ENCODE measurements at regions not wholly inside any gene's neighbourhood (a gene's known extent, or its start where the extent isn't known, plus 50 kb on each side); places are given as distances from the start of the nearest gene placed in this dataset. TPM values are rescaled to one million over a fixed set of nuclear protein-coding genes. Genes with fewer than 3 reads are reported as not detected.

- H3K4me3 ChIP-seq (ENCODE audit: low read depth, low read length): no peak overlapping the region
- DNase-seq (ENCODE audit: low read depth): no peak
- no peak for TF ChIP-seq CTCF (IDR thresholded peaks at IDR 0.05; ENCODE audit: insufficient read depth, low read depth, low read length)
These were observed 51.5 kb upstream of the NXPH2 start for GRCh38 chr2:138831691-138832090.

- no peak for TF ChIP-seq CTCF (IDR thresholded peaks at IDR 0.05; ENCODE audit: insufficient read depth, low read depth, low read length)
These were observed 51.0 kb upstream of the NXPH2 start for GRCh38 chr2:138831154-138831553.

GRCh38 chr2:138830547-138830946, 50.4 kb upstream of the NXPH2 start:
- TF ChIP-seq CTCF (IDR thresholded peaks at IDR 0.05; ENCODE audit: insufficient read depth, low read depth, low read length): no peak
- no peak for DNase-seq (ENCODE audit: low read depth)

More at GRCh38 chr2:138831154-138831553, 51.0 kb upstream of the NXPH2 start:
- H3K4me3 ChIP-seq (ENCODE audit: low read depth, low read length): no peak overlapping the region
- no peak for DNase-seq (ENCODE audit: low read depth)

More at GRCh38 chr2:138830547-138830946, 50.4 kb upstream of the NXPH2 start:
- H3K4me3 ChIP-seq (ENCODE audit: low read depth, low read length): no peak overlapping the region

Small RNA genes in the stretch of these regions (small RNA-seq; reads per million reads assigned to genes)
- not detected for gene RF00139
- not detected for gene RN7SKP286
